Embryonic facial prominence (tissue), 1 donor: ENCODE measurements at regions not wholly inside any gene's neighbourhood (a gene's known extent, or its start where the extent isn't known, plus 50 kb on each side); places are given as distances from the start of the nearest gene placed in this dataset.
"Not testable (repeated sequence)": the region's sequence is repeated elsewhere in the genome, so short reads cannot be mapped to it uniquely, and the experiment has no call there.

ENCODE experiments used
- DNase-seq: peaks from one replicate; pipeline ENCODE4 v3.0.0-alpha.2; 2016; ENCODE audit errors: extremely low spot score

GRCh38 chr1:194442901-194443575 lies 1256.6 kb upstream of the B3GALT2 start:
- DNase-seq, result no peak

- DNase-seq, result no peak
Measured at GRCh38 chr1:194437135-194437534, 1250.7 kb upstream of the B3GALT2 start.

- DNase-seq, result no peak
Measured at GRCh38 chr1:194431121-194431520, 1244.7 kb upstream of the B3GALT2 start.

GRCh38 chr1:194420706-194421105 lies 1234.3 kb upstream of the B3GALT2 start:
- no peak for DNase-seq

- no peak for DNase-seq
Measured at GRCh38 chr1:194419721-194420120, 1233.3 kb upstream of the B3GALT2 start.

GRCh38 chr1:194410756-194411155 lies 1224.3 kb upstream of the B3GALT2 start:
- DNase-seq, result no peak

- DNase-seq, result not testable (repeated sequence)
Measured at GRCh38 chr1:194407238-194407637, 1220.8 kb upstream of the B3GALT2 start.

GRCh38 chr1:194394676-194395075 lies 1208.3 kb upstream of the B3GALT2 start:
- DNase-seq, result no peak

- no peak for DNase-seq
Measured at GRCh38 chr1:194387531-194387930, 1201.1 kb upstream of the B3GALT2 start.

GRCh38 chr1:194378517-194378916 lies 1192.1 kb upstream of the B3GALT2 start:
- DNase-seq, result no peak

- no peak for DNase-seq
Measured at GRCh38 chr1:194374649-194375048, 1188.2 kb upstream of the B3GALT2 start.

GRCh38 chr1:194372266-194372665 lies 1185.9 kb upstream of the B3GALT2 start:
- DNase-seq, result no peak

- DNase-seq, result no peak
Measured at GRCh38 chr1:194369622-194370021, 1183.2 kb upstream of the B3GALT2 start.

GRCh38 chr1:194369060-194369459 lies 1182.6 kb upstream of the B3GALT2 start:
- no peak for DNase-seq

GRCh38 chr1:194367121-194367520 lies 1180.7 kb upstream of the B3GALT2 start:
- no peak for DNase-seq

GRCh38 chr1:194366705-194367104 lies 1180.3 kb upstream of the B3GALT2 start:
- no peak for DNase-seq

- no peak for DNase-seq
Measured at GRCh38 chr1:194362327-194362726, 1175.9 kb upstream of the B3GALT2 start.

- no peak for DNase-seq
Measured at GRCh38 chr1:194361374-194362131, 1175.1 kb upstream of the B3GALT2 start.

GRCh38 chr1:194358208-194358581 lies 1171.8 kb upstream of the B3GALT2 start:
- no peak for DNase-seq

- not testable (repeated sequence) for DNase-seq
Measured at GRCh38 chr1:194357573-194358207, 1171.3 kb upstream of the B3GALT2 start.

- no peak for DNase-seq
Measured at GRCh38 chr1:194355488-194356106, 1169.2 kb upstream of the B3GALT2 start.

- no peak for DNase-seq
Measured at GRCh38 chr1:194353121-194353520, 1166.7 kb upstream of the B3GALT2 start.
